Right lobe of liver (tissue), 4 donors: ENCODE measurements at regions not wholly inside any gene's neighbourhood (a gene's known extent, or its start where the extent isn't known, plus 50 kb on each side); places are given as distances from the start of the nearest gene placed in this dataset.

Source experiments
- CTCF ChIP-seq, 4 donors: fragments of 200-600 bp in 3 of 4; fragments of 450-650 bp in 1 of 4; IDR thresholded peaks; one replicate each; pipeline versions ENCODE4 v1.5.1 to v1.8.0; 2016 to 2022; ENCODE audit warnings: antibody characterized with exemption in 4 of 4, mild to moderate bottlenecking in 2 of 4
- POLR2A ChIP-seq: fragments of 450-650 bp; IDR thresholded peaks from one replicate; pipeline ENCODE4 v1.6.1; 2017; ENCODE audit warnings: antibody characterized with exemption, mild to moderate bottlenecking
- donor health status: DM: no; HTN: no; CAD: no.
- donor health status: DM: no; HTN: no; CAD: no.
- donor health status: DM: no; HTN: yes; CAD: no.

- TF ChIP-seq CTCF (IDR thresholded peaks at IDR 0.05) (no peak), POLR2A (no peak)
These were observed 80.6 kb upstream of the HIVEP1 start for GRCh38 chr6:11931296-11932035.
